K562 (cell line): ENCODE measurements at regions not wholly inside any gene's neighbourhood (a gene's known extent, or its start where the extent isn't known, plus 50 kb on each side); places are given as distances from the start of the nearest gene placed in this dataset.

Experiments
- CHD1 ChIP-seq: fragments of 200-600 bp; sonication (generic); IDR thresholded peaks from one replicate; pipeline ENCODE4 v1.6.1; 2012; ENCODE audit warnings: mild to moderate bottlenecking, moderate library complexity, low read length, inconsistent platforms
- FOXP1 ChIP-seq: sonication (generic); formaldehyde crosslinking; IDR thresholded peaks from 2 replicates; pipeline ENCODE4 v1.8.0; 2022; ENCODE audit warnings: mild to moderate bottlenecking, missing genetic modification reagents
- HLTF ChIP-seq: fragments of 450-650 bp; IDR thresholded peaks from 2 replicates; pipeline ENCODE4 v1.6.1; 2016
- ZFP1 ChIP-seq: fragments of 450-650 bp; formaldehyde crosslinking; IDR thresholded peaks from 2 replicates; pipeline ENCODE4 v1.4.0; 2020; ENCODE audit warnings: mild to moderate bottlenecking, mixed read lengths
- ZNF121 ChIP-seq: sonication (generic); formaldehyde crosslinking; conservative IDR thresholded peaks from 2 replicates; pipeline ENCODE4 v1.8.0; 2022; ENCODE audit warnings: missing genetic modification reagents
- ZNF140 ChIP-seq: fragments of 250-450 bp; sonication (Bioruptor Pico); IDR thresholded peaks from 2 replicates; pipeline ENCODE4 v1.8.0; 2021; ENCODE audit warnings: moderate library complexity, mild to moderate bottlenecking, inconsistent platforms
- ZNF263 ChIP-seq: sonication (generic); formaldehyde crosslinking; IDR thresholded peaks from 2 replicates; pipeline ENCODE4 v1.8.0; 2022; ENCODE audit warnings: mild to moderate bottlenecking, missing genetic modification reagents, borderline replicate concordance
- TF ChIP-seq, protein P1 (sequence below): IDR thresholded peaks from 2 replicates; pipeline ENCODE4 v1.6.1; 2016; ENCODE audit warnings: missing genetic modification characterization, missing compliant biosample characterization
- TF ChIP-seq, protein P2 (sequence below): fragments of 450-650 bp; IDR thresholded peaks from one replicate; pipeline ENCODE4 v1.6.1; 2018; ENCODE audit warnings: mild to moderate bottlenecking, moderate library complexity; ENCODE audit not compliant: partially characterized antibody
- TF ChIP-seq, protein P3 (sequence below): sonication (generic); formaldehyde crosslinking; IDR thresholded peaks from 2 replicates; pipeline ENCODE4 v1.9.0; 2022; ENCODE audit warnings: mild to moderate bottlenecking, missing genetic modification reagents

DNA sequence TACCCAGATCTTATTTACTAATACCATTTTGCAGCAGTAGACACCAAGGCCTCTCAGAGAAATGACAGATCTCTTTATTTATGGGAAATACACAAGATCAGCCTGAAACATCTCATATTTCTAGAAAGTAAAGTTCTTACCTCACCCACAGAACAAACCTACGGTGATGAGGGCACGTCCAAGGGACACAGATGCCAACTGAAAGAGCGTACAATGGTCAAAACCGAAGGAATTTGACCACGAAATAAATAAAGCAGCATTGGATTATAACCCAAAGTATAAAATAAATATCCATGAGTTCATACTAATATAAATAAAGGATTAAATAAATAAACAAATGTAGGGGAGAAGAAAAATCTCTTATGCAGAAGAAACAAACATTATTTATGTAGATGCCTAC lies 747.0 kb downstream of the TNS3 start (continued):
- TF ChIP-seq, protein P1, sequence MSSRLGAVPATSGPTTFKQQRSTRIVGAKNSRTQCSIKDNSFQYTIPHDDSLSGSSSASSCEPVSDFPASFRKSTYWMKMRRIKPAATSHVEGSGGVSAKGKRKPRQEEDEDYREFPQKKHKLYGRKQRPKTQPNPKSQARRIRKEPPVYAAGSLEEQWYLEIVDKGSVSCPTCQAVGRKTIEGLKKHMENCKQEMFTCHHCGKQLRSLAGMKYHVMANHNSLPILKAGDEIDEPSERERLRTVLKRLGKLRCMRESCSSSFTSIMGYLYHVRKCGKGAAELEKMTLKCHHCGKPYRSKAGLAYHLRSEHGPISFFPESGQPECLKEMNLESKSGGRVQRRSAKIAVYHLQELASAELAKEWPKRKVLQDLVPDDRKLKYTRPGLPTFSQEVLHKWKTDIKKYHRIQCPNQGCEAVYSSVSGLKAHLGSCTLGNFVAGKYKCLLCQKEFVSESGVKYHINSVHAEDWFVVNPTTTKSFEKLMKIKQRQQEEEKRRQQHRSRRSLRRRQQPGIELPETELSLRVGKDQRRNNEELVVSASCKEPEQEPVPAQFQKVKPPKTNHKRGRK (tag) = no peak
- TF ChIP-seq ZNF121 (no peak), HLTF (no peak), ZNF140 (CRISPR knock-in tag) (no peak), ZNF263 (CRISPR knock-in tag) (no peak), FOXP1 (CRISPR knock-in tag) (no peak), CHD1 (no peak), ZFP1 (CRISPR knock-in tag) (no peak)
- TF ChIP-seq, protein P2, sequence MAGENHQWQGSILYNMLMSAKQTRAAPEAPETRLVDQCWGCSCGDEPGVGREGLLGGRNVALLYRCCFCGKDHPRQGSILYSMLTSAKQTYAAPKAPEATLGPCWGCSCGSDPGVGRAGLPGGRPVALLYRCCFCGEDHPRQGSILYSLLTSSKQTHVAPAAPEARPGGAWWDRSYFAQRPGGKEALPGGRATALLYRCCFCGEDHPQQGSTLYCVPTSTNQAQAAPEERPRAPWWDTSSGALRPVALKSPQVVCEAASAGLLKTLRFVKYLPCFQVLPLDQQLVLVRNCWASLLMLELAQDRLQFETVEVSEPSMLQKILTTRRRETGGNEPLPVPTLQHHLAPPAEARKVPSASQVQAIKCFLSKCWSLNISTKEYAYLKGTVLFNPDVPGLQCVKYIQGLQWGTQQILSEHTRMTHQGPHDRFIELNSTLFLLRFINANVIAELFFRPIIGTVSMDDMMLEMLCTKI = no peak
- TF ChIP-seq, protein P3, sequence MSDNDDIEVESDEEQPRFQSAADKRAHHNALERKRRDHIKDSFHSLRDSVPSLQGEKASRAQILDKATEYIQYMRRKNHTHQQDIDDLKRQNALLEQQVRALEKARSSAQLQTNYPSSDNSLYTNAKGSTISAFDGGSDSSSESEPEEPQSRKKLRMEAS = no peak
